HG03196 (cell line): ENCODE measurements at regions not wholly inside any gene's neighbourhood (a gene's known extent, or its start where the extent isn't known, plus 50 kb on each side); places are given as distances from the start of the nearest gene placed in this dataset.

Experiments
- ATAC-seq: cut with Tn5 transposase; IDR thresholded peaks from one replicate; pipeline ENCODE4 v1.9.1; 2021; ENCODE audit not compliant: unreplicated experiment

DNA sequence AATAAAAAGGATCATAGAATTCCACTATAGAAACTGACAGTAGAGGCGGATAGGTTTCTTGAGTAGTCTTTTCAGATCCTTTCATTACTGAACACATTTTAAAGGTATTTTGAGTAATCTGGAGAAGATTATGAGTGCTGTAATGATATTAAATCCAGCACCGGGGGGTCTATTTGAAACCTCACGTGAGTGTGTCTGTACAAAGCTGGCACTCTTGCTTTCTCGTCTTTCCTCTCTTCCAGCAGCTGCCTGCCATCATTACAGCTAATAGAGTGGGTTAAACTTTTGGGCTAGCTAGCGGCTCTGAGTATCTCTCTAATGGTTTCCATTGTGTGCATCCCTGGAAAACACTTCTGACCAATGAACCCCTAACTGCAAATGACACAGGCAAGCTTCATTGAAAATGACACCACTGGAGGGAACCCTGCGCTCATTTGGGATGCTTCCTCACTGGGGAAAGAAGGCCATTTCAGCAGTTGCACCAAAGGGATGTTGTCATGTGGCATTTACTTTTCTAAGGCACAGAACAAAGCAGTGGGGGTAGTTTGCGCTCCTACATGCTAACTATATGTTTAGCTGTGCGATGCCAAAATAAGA lies 101.0 kb downstream of the HRH4 start:
- ATAC-seq, result no peak

DNA sequence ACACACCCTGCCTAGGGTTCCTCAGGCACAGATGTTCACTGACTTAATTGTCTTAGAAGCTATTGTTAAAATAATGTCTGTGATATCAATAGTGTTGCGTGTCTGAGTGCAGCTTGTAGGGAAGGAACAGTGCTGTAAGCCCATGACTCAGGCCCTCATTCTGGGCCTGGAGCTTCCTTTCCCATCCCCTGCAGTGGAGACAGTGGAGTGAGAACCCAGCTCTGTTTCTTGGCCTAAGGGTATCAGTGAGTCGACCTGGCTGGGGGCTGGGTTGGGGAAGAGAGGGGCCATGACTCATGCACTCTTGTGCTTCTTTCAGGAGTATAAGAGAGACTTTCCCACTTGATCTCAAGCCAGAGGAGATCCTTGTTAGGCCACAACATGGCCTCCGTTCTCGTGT lies 106.8 kb downstream of the HRH4 start:
- ATAC-seq, result no peak

DNA sequence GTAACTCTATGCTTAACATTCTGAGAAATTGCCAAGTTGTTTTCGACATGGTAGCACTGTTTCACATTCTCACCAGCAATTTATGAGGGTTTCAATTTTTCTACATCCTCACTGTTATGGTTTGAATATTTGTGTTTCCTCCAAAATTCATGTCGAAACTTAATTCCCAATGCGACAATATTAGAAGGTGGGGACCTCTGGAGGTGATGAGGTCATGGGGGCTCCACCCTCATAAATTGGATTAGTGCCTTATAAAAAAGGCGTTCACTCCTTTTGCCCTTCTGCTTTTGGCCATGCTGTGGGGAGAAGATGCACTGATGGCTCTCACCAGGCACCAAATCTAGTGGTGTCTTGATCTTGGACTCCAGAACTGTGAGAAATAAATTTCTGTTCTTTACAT lies 110.3 kb downstream of the HRH4 start:
- ATAC-seq, result no peak

DNA sequence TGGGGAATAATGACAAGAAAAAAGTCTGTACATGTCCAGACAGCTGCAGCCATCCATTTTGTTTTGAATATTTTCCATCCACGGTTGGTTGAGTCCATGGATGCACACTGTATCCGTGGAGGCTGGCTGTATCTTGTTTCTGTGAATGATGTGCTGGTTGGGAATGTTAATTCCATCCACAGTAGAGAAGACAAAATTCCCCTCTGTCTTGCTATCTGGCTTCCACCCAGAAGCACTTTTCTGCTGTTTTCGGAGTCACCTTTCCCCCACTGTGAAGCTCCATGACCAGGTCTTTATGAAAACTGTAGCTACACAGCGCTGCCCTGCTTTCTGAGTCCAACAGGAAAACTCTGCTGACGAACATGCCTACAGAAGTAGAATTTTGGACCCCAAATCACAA lies 122.3 kb downstream of the HRH4 start:
- ATAC-seq, result no peak

DNA sequence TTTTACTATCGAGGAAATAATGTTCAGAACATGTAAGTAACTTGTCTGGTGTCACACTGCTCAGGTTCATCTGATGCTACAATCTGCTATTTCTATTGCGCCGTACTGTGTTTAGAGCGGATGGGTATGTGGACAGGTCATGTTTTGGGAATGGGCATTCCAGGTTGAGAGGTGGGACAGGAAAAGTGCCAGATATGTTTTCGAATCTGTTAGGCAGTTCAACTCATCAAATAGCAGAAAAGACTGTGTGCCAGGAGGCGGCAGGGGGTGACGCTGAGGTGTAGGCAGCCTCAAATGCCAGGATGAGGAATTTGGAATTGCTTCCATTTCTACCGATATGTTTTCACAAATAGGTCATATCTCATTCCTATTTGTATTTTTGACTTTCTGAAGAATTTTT lies 123.8 kb downstream of the HRH4 start:
- no peak for ATAC-seq

DNA sequence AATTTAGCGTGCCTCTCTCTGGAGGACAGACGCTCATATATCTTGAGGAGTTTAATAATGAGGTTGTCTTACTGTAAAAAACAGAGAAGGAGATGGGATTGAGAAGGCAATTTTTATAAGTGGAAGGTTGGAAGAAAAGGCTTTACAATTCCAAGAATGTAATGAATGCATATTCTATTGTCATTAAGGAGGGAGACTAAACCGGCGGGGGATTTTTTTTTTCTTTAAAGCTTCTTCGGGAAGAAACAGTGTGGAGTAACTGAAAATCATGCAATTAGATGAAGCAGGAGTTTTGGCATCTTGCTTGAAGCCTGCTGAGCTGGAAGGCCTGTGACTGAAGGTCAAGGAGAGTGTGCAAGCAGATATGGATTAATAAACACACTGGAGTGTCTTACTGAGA lies 124.4 kb downstream of the HRH4 start:
- no peak for ATAC-seq

DNA sequence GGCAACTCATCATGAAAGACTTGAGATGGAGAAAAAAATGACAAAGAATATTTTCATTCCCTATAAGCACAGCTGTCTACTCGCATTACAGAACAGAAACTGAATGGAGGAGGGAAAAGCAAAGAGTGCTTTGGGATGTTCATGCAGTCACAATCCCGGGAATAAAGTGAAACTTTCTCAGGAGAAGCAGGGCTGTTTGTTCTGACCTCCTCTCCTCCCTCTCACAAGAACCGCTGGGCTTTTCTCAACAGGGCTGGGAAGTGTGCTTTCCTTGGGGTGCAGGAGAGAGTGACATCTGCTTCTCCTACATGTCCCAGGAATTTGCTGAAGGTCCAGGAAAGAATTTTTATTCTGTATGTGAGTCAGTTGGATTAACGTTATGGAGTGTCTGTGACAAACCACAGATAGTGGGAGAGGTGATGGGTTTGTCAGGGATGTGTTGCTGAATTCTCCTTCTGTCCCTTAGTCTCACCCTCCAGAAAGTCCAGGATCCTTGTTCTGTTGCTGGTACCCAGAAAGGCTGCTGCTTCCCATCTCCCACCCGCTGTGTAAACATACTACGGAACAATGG lies 125.6 kb downstream of the HRH4 start:
- ATAC-seq, result no peak

DNA sequence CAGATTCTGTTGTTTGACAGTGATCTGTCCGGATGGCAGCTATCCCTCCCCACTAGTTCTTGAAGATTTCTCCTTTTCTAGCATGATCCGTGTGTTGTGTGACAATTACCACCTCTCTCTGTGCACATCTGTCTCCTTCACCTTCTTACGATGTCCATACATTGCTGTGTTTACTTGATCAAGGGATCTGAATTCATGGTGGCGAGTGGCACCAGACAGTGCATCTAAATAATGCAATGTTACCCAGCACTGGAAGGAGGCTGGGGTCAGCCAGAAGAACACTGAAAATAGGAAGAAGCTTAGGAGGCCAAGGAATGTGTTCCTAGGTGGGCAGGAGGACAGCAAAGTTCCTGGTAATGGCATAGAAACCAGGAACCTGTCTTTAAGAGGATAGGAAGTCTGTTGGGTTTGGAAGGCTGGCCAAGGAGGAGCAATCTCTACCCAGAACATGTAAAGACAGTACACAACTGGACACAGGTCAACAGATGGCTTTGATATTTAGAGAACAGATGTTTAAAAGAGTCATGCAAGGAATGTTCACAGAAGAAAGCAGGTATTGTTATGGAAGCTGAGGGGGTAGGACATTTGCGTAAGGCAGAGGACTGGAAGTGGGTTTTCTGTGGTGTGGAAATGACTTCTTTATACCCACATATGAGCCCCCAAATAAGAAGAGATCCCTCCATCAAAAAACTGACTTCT lies 126.4 kb downstream of the HRH4 start:
- ATAC-seq, result no peak

DNA sequence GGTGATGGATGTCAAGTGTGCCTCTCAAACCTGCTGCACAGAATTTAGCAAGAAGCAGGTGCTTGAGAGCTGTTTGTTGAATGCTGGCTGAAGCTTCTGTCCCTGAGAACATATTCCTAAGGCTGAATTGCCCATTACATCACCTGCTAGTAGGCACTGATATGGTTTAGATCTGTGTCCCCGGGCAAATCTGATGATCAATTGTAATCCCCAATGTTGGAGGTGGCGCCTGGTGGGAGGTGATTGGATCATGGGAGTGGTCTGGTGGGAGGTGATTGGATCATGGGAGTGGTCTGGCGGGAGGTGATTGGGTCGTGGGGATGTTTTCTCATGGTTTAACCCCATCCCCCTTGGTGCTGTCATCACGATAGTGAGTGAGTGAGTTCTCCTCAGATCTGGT lies 128.0 kb downstream of the HRH4 start:
- ATAC-seq, result no peak

DNA sequence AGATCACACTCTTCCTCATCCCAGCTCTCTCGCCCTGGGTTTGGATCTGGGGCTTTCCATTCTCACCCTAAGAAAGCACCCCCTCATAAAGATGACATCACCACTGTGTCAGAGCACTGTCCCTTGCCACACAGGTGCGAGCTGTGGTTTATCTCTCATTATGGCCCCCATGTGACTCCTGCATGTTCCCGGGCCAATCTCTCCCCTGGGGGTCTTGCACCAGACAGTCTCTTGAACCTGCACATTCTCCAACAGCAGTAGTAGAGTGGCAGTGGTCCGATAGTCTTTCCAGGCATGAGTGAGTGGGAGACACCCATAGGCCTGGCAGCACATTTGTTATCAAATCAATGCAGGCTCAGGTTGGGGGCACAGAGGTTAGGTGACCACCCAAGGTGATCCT lies 130.5 kb downstream of the HRH4 start:
- no peak for ATAC-seq

DNA sequence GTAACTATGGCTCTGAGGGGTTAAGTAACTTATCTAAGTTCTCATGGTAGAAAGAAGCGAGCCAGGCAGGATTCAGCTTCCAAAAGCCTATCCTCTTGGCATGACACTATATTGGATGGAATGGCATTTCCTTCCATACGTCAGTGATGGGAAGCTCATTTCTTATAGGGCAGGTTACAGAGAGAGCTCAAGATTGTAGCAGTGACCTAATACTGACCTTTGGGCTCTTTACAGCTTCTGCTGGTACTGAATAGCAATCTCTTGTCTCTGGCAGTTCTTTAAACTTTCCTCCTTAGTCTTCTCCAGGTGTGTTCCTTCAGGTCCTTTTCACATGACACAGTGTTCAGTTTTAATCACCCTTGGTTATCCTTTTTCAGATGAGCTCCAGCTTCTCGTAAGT lies 133.0 kb downstream of the HRH4 start:
- no peak for ATAC-seq

DNA sequence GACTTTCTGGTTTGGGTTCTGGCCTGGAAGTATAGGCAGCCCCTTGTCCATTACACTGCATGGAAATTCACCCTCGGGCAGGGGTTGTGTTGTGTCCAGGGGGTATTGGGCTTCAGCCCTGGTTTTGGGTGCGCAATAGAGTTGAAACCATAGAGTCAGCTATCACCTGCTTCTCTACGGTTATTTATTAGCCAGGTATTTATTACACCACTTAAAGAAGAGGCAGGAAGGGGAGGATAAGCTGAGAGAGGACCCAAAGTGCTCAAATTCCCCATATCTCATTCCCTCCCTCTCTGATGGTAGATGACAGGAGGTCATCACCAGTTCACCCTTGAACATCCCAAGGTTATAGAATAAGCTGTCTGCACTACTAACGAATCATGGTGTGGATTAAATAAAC lies 133.4 kb downstream of the HRH4 start:
- ATAC-seq, result no peak

DNA sequence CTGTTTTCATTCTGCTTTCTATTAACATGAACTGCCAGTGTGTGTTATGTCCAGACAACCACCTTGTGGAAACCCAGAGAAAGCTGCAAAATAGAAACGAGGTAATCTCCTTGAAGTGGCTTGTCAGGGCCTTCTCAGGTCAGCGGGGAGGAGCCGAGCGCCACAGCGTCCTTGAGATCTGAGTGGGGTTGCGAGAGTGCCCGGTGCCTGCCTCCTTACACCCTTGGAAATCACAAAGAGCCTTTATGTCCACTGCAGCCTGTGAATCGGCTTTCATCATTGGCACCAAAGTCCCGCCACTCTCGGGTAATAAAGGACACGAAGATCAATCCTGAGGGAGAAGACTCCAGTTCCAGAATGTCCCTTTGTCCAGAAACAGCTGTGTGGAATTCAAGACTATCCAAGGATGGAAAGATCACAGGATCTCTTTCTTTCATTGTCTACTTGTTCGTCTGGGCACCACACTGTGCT lies 135.2 kb downstream of the HRH4 start:
- ATAC-seq, result no peak

DNA sequence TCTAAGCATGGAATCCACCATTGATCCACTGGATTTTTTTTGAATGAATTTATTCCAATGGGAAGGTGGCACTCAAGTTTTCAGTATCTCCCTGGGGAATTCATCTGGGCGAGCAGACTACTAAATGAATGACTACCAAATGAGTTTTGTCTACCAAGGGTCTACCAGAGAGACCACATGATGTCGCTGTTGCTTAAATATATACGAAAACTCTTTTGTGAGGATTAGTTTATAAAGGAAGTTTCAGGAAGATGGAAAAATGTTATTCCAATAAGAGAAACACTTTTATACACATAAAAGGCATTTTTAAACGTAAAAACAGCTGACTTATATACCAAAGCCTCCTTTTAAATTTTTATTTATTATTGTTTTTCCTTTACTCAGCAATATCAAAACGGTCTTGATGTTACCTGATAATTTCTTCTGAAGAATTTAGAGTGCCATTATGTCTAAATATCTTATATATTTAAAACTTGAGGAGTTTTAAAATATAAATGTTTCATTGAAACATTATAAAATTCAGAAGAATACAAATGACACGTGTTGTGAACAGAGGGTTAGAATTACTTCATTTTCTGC lies 139.7 kb downstream of the HRH4 start:
- ATAC-seq, result no peak

DNA sequence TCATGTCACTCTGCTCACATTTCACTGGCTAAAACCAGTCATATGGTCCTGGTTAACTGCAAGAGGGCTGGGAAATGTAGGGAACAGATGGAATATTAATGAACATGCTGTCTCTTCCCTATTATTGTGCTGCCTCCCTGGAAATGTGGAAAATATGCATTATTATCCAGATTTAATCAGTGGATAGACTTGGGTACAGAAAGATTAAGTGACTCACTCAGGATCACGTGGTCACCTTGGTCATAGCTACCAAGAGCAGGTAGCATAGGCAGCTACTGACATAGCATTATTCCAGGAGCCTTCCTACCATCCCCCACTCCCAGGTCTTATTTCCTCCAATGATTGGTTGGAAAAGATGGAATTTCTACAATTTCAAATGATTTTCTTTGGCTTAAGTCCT lies 141.1 kb downstream of the HRH4 start:
- ATAC-seq, result no peak

DNA sequence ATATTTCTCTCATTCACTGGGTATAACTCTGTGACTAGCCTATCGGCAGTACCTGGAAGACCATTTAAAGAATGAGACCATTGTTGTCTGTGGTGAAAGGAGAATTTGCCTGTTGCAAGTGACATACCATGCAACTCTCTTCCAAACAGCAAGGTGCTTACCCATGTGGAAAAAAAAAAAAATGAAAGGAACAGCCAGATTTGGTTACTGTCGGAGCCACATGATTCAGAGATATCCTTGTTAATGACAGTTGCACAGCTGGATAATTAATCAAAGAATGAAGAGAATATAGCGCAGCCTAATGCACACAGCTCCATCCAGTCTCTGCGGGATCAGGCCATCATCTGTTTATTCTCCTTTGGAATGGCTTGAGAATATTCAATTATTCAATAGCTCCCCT lies 141.8 kb downstream of the HRH4 start:
- no peak for ATAC-seq

DNA sequence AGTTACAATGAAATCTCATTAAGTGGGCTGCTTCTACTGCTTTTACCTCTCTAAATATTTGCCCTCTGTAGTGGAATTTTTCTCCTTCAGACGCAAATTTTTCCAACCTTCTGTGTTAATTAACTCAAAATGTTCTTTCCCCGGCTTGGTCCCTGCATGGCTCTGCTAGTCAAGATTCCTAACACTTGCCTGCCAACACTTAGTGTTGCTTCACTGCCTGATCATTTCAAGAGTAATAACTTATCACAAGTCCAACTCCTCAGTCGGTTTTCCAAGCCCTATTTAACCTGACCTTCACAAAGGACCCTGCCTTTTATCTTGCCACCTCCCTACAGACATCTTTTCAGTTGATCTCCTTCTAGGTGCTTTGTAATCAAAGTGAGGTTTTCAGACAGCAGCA lies 142.7 kb downstream of the HRH4 start:
- ATAC-seq, result no peak

DNA sequence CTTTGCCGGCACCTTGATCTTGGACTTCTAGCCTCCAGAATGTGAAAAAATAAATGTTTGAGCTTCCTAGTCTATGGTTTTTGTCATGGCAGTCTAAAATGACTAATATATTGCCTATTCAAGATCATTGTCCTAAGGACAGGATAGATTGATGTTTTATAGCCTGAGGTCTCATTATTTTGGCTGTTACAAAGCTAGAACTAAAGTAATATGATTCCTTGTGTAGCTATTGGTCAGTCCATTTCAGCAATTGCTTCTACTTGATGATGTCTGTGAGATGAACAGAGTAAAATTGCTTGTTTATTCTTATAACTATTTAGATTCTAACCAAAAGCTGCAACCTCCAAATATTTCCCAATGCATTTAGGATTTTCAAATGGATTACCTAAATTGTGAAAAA lies 145.0 kb downstream of the HRH4 start:
- ATAC-seq, result no peak

DNA sequence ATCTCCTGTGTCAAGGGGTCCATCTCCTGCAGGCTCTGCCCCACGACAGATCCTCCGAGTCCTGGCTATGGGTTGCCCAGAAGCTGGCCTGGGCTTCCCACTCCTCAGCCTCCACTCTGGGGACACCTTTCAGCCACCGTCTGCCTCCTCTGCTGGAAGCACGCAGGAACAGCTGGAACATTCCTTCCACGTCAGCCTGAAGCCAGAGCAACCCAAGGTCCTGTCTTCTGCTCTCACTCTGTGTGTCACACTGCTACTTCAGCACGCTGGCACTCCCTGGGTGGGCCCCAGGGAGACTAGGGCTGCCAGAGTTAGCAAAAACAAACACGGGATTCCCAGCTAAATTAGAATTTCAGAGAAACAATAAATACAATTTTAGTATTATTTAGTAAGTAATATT lies 148.8 kb downstream of the HRH4 start:
- no peak for ATAC-seq

DNA sequence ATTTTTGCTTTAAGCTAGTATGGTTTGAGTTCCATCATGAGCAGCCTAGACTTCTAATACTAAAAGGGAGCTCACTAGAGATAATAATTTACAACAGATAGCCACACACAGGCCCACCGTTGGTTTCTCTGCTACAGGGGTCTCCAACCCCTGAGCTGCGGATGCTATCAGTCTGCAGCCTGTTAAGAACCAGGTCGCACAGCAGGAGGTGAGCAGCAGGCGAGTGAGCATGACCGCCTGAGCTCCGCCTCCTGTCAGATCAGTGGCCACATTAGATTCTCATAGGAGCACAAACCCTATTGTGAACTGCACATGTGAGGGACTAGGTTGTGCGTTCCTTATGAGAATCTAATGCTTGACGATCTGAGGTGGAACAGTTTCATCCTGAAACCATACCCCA lies 150.6 kb downstream of the HRH4 start:
- no peak for ATAC-seq

DNA sequence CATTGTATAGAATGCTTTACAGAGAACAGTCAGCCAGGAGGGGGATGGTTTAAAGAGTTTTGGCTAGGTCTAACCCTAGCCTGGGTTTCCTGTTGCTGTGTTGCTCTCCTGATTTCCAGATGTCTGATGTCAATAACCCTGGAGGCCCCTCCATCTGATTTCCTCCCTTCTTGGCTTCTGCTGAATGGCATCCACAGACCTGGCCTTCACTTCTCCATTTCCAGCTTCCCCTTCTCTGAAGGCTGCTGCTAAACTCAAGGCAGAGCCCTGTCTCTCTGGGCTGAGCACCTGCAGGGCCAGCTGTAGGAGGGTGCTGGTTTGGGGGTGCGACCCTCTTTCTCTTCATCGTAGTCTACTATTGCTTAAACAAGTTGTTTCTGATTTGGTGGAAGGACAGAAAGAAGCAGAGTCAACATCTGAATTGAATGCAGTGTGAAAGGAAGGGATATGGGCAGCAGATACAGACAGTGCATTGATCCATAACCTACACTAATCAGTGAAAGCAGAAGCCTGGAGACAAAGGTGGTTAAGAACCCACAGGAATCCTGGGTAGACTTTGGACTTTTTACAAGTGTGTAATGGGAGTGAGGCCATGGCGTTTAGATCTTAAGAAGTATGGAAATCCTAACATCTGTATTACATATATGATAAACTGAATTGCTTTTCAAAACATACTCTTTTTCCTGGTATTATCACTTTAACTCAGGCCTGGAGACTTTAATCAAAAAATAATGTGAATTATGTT lies 153.6 kb downstream of the HRH4 start:
- no peak for ATAC-seq

DNA sequence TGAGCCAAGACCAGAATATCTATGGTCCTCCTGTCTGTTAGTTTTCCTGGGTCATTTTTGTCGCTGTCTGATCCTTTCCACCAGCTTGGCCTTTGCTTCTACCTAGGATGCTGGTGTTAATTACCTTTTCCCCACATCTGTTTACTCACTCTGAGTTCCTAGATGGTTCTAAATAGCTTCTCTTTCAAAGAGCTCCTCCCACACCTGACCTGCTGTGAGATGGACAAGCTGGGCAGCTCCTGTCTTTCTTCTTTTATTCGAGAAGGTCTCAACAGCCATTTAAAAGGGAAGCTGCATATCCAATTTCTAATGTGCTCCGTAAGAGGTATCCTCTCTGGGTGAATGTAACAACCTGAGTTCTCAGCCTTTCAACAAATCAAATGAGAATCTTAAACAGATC lies 156.2 kb downstream of the HRH4 start:
- ATAC-seq, result no peak
